Mesothelial cell of epicardium (in vitro differentiated cells): ENCODE measurements at regions not wholly inside any gene's neighbourhood (a gene's known extent, or its start where the extent isn't known, plus 50 kb on each side); places are given as distances from the start of the nearest gene placed in this dataset.

ENCODE experiments used
- DNase-seq, 2 experiments: peaks; one replicate each; pipeline ENCODE4 v3.0.0; 2021; ENCODE audit warnings: low spot score in 2 of 2; ENCODE audit not compliant: unreplicated experiment in 2 of 2
- H3K27ac Mint-ChIP-seq: 2 replicates; pipeline ENCODE4 v1.8.0; 2021; ENCODE audit warnings: mixed read lengths
- H3K27me3 Mint-ChIP-seq: 2 replicates; pipeline ENCODE4 v1.8.0; 2021; ENCODE audit warnings: low read depth, mixed read lengths
- H3K36me3 Mint-ChIP-seq: 2 replicates; pipeline ENCODE4 v1.8.0; 2021; ENCODE audit warnings: mixed read lengths
- H3K4me1 Mint-ChIP-seq: 2 replicates; pipeline ENCODE4 v1.8.0; 2021; ENCODE audit warnings: mixed read lengths
- H3K4me3 Mint-ChIP-seq: 2 replicates; pipeline ENCODE4 v1.8.0; 2021; ENCODE audit warnings: mild to moderate bottlenecking, moderate library complexity, mixed read lengths
- H3K9me3 Mint-ChIP-seq: 2 replicates; pipeline ENCODE4 v1.8.0; 2021; ENCODE audit warnings: mixed read lengths
- TF ChIP-seq, protein P1 (sequence below): fragments of 200-600 bp; sonication (generic); IDR thresholded peaks from one replicate; pipeline ENCODE4 v1.5.0; 2021; ENCODE audit warnings: antibody characterized with exemption; ENCODE audit not compliant: unreplicated experiment

DNA sequence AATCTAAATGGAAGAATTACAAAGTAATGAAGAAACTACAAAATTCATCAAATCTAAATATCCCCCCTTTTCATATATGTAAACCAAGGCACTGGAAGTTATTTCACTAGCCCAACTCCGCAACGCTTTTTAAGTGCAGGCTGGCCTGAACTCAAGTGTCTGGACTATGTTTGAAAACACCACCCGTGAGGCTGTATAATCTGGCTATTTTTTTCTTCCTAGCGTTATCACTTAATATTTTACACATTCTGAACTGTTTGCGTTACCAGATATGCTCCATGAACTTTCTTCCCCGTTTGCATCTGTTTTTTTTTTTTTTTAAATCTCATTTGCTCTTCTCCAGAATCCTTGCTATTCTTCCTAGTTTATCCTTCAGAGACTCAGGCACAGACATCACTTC lies 619.5 kb upstream of the CBLB start:
- no peak for DNase-seq
- peak overlapping the region; percentile 17 for H3K4me3 Mint-ChIP-seq
- H3K27me3 Mint-ChIP-seq: no peaks in the 10 kb centered on the region
- TF ChIP-seq, protein P1, sequence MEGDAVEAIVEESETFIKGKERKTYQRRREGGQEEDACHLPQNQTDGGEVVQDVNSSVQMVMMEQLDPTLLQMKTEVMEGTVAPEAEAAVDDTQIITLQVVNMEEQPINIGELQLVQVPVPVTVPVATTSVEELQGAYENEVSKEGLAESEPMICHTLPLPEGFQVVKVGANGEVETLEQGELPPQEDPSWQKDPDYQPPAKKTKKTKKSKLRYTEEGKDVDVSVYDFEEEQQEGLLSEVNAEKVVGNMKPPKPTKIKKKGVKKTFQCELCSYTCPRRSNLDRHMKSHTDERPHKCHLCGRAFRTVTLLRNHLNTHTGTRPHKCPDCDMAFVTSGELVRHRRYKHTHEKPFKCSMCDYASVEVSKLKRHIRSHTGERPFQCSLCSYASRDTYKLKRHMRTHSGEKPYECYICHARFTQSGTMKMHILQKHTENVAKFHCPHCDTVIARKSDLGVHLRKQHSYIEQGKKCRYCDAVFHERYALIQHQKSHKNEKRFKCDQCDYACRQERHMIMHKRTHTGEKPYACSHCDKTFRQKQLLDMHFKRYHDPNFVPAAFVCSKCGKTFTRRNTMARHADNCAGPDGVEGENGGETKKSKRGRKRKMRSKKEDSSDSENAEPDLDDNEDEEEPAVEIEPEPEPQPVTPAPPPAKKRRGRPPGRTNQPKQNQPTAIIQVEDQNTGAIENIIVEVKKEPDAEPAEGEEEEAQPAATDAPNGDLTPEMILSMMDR: no peak
- peak overlapping the region; percentile 29 for H3K27ac Mint-ChIP-seq
- peaks cover 3% of the 10 kb centered on the region for H3K9me3 Mint-ChIP-seq
- peaks cover 11% of the 10 kb centered on the region for H3K4me1 Mint-ChIP-seq
- no peaks in the 10 kb centered on the region for H3K36me3 Mint-ChIP-seq

DNA sequence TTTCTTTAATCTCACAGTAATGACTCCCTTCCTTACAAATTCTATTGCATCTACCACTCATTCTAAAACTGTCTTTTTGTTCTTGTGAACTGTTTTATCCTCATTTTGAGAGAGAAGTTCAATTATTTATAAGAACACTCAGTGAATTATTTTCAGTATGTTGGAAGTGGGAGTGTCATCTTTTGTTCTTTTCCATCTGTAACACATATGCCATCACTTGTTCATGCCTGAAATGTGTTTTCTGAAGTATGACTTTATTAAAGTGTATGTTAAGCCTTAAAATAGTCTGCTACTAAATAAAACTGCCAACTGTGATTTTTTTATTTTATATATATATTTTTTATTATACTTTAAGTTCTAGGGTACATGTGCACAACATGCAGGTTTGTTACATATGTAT lies 623.0 kb upstream of the CBLB start:
- no peaks in the 10 kb centered on the region for H3K36me3 Mint-ChIP-seq
- no peak for DNase-seq
- H3K27me3 Mint-ChIP-seq: no peaks in the 10 kb centered on the region
- peaks cover 3% of the 10 kb centered on the region for H3K9me3 Mint-ChIP-seq
- no peak overlapping the region for H3K4me3 Mint-ChIP-seq
- TF ChIP-seq, protein P1: no peak
- no peak overlapping the region for H3K27ac Mint-ChIP-seq
- H3K4me1 Mint-ChIP-seq: peaks cover 9% of the 10 kb centered on the region

DNA sequence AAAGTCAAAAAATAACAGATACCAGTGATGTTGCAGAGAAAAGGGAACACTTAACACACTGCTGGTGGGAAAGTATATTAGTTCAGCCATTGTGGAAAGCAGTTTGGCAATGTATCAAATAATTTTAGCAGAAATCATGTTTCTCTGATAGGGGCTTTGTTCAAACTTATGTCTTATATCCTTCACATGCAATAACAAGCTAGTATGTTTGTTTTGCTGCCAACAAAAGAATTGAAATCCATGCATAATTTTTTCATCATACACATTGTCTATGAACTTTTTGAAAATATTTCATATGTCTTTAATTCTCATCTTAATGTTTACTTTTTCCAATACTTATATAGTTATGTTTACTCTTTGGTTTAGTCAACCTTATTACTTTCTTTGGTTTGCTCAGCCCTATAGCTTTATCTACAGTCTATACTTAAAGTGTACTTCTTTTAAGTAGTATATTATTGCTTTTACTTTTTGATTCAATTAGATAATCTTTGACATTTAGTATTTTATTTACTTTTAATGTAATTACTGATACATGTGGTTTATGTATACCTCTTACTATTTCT lies 639.6 kb upstream of the CBLB start:
- H3K36me3 Mint-ChIP-seq: peaks cover 3% of the 10 kb centered on the region
- no peak overlapping the region for H3K27ac Mint-ChIP-seq
- DNase-seq: no peak
- H3K9me3 Mint-ChIP-seq: peaks cover 14% of the 10 kb centered on the region
- H3K4me3 Mint-ChIP-seq: no peak overlapping the region
- no peaks in the 10 kb centered on the region for H3K4me1 Mint-ChIP-seq
- H3K27me3 Mint-ChIP-seq: no peaks in the 10 kb centered on the region
- TF ChIP-seq, protein P1: no peak

DNA sequence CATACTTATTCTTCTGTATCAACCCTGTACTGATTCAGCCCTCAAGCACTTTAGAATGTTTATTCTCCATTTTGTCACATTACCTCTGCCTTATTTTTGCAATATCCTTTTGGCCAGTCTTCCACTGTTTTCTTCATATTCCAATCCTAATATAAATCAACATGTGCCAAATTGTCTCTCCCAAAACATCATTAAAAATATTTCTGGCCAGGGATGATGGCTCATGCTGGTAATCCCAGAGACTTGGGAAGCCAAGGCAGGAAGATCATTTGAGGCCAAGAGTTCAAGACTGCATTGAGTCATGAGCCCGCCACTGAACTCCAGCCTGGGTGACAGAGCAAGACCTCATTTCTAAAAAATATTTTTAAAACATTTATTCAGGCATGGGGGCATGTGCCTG lies 641.4 kb upstream of the CBLB start:
- no peak for DNase-seq
- H3K27ac Mint-ChIP-seq: no peak overlapping the region
- H3K4me3 Mint-ChIP-seq: no peak overlapping the region
- no peaks in the 10 kb centered on the region for H3K27me3 Mint-ChIP-seq
- H3K9me3 Mint-ChIP-seq: peaks cover 14% of the 10 kb centered on the region
- peaks cover 4% of the 10 kb centered on the region for H3K4me1 Mint-ChIP-seq
- TF ChIP-seq, protein P1: no peak
- H3K36me3 Mint-ChIP-seq: peaks cover 3% of the 10 kb centered on the region

DNA sequence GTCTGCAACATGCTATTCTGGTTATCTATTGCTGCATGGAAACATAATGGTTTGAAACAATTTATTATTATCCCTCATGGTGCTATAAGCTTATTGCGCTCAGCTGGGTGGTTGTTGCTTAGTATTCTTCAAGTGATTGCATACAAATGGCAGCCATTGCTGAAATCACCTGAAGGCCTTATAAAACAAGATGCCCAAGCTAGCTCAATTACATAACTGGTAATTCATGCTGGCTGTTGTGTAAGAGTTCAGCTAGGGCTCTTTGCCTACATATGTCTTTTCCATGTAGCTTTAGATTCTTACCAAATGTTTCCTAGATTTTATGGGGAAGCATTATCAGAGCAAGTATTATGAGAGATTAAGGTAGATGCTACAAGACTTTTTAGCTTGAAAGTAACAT lies 644.0 kb upstream of the CBLB start:
- no peak for DNase-seq

More for the DNA sequence above, 644.0 kb upstream of the CBLB start:
- H3K36me3 Mint-ChIP-seq: no peaks in the 10 kb centered on the region
- H3K9me3 Mint-ChIP-seq: no peaks in the 10 kb centered on the region
- TF ChIP-seq, protein P1: no peak
- H3K27ac Mint-ChIP-seq: no peak overlapping the region
- H3K27me3 Mint-ChIP-seq: no peaks in the 10 kb centered on the region
- H3K4me3 Mint-ChIP-seq: no peak overlapping the region
- peaks cover 4% of the 10 kb centered on the region for H3K4me1 Mint-ChIP-seq
